GM12878 (cell line): ENCODE measurements at regions not wholly inside any gene's neighbourhood (a gene's known extent, or its start where the extent isn't known, plus 50 kb on each side); places are given as distances from the start of the nearest gene placed in this dataset.

Experiments
- ATAC-seq: fragments of 200-7000 bp; cut with Tn5 transposase; 3 replicates; pipeline ENCODE4 v1.9.1; 2020; ENCODE audit warnings: mild to moderate bottlenecking, moderate library complexity
- BruUV-seq: library from RNA; stranded (reverse); fragments of 400-500 nt; replicated peaks from 2 replicates; lab custom pipeline; 2021; lab: Mats Ljungman, UMichigan
- CTCF ChIA-PET: fragments of 300-600 bp; sonication (Branson Sonifier 250); formaldehyde crosslinking; extraction: SDS; loops from one replicate; lab custom pipeline; 2021; ENCODE audit warnings: inconsistent platforms; lab: Yijun Ruan, JAX
- POLR2A ChIA-PET: fragments of 350-600 bp; formaldehyde crosslinking; extraction: SDS; loops from one replicate; lab custom pipeline; 2021; ENCODE audit warnings: inconsistent platforms; lab: Charles Lee
- RAD21 ChIA-PET: fragments of 300-600 bp; sonication (Branson Sonifier 250); formaldehyde crosslinking; loops from one replicate; lab custom pipeline; 2023; ENCODE audit warnings: antibody characterized with exemption; ENCODE audit not compliant: unreplicated experiment; lab: Charles Lee
- SMC1A ChIA-PET: fragments of 300-600 bp; sonication (Branson Sonifier 250); formaldehyde crosslinking; loops from one replicate; lab custom pipeline; 2023; ENCODE audit not compliant: unreplicated experiment, uncharacterized antibody; lab: Charles Lee
- DNase-seq: peaks from one replicate; pipeline ENCODE4 v3.0.0-alpha.2; 2011; ENCODE audit warnings: low read depth, low spot score
- FAIRE-seq: peaks from 3 replicates; lab custom pipeline; 2011; peaks lifted over from hg19 to GRCh38; lab: Jason Lieb, UNC
- H2AFZ ChIP-seq: 2 replicates; pipeline ENCODE4 v1.6.0; 2011; ENCODE audit warnings: low read depth, low read length, control low read depth; ENCODE audit not compliant: control insufficient read depth
- H3K27ac ChIP-seq: 2 replicates; pipeline ENCODE4 v1.5.1; 2011; ENCODE audit warnings: control low read depth; ENCODE audit not compliant: control insufficient read depth, insufficient read depth
- H3K27me3 ChIP-seq, 2 experiments: replicated peaks in 1 of 2; 2 replicates each; pipeline versions ENCODE4 v1.6.0 to v1.6.1; 2011; ENCODE audit warnings: low read length in 1 of 2; ENCODE audit not compliant: control insufficient read depth in 2 of 2, insufficient read depth in 2 of 2
- H3K36me3 ChIP-seq, 2 experiments: 2 replicates each; pipeline ENCODE4 v1.5.1; 2011; ENCODE audit warnings: low read length in 1 of 2; ENCODE audit not compliant: control insufficient read depth in 2 of 2, insufficient read depth in 2 of 2
- H3K4me1 ChIP-seq: 2 replicates; pipeline ENCODE4 v1.6.1; 2011; ENCODE audit warnings: mild to moderate bottlenecking, low read length, moderate library complexity, mixed read lengths; ENCODE audit not compliant: control insufficient read depth, insufficient read depth
- H3K4me2 ChIP-seq: 2 replicates; pipeline ENCODE4 v1.6.0; 2011; ENCODE audit warnings: control low read depth; ENCODE audit not compliant: control insufficient read depth, insufficient read depth
- H3K4me3 ChIP-seq: fragments of 200-600 bp; sonication (generic); 2 replicates; pipeline ENCODE4 v1.5.1; 2016
- H3K79me2 ChIP-seq: 2 replicates; pipeline ENCODE4 v1.6.0; 2011; ENCODE audit warnings: low read length; ENCODE audit not compliant: control insufficient read depth, insufficient read depth
- H3K9ac ChIP-seq: 2 replicates; pipeline ENCODE4 v1.8.0; 2011; ENCODE audit warnings: low read length, control low read depth, mixed read lengths; ENCODE audit not compliant: control insufficient read depth, insufficient read depth
- H3K9me3 ChIP-seq: replicated peaks from 3 replicates; pipeline ENCODE4 v1.5.1; 2011; ENCODE audit warnings: mild to moderate bottlenecking, low read length; ENCODE audit not compliant: control insufficient read depth, insufficient read depth
- H4K20me1 ChIP-seq: 2 replicates; pipeline ENCODE4 v1.6.0; 2011; ENCODE audit not compliant: control insufficient read depth, insufficient read depth
- KAT2A ChIP-seq: conservative IDR thresholded peaks from 2 replicates; pipeline ENCODE4 v1.6.1; 2011; ENCODE audit warnings: low read depth, low read length; ENCODE audit not compliant: control insufficient read depth
- NFYA ChIP-seq: IDR thresholded peaks from 2 replicates; pipeline ENCODE4 v1.6.1; 2011; ENCODE audit warnings: low read depth, mild to moderate bottlenecking, low read length, improper control_type of control experiment, borderline replicate concordance
- RCOR1 ChIP-seq: conservative IDR thresholded peaks from 2 replicates; pipeline ENCODE4 v1.6.1; 2012; ENCODE audit warnings: low read depth, low read length, improper control_type of control experiment
- STAT1 ChIP-seq: fragments of 450-650 bp; conservative IDR thresholded peaks from 2 replicates; pipeline ENCODE4 v1.6.1; 2014; ENCODE audit warnings: antibody characterized with exemption, mild to moderate bottlenecking
- TCF7 ChIP-seq: IDR thresholded peaks from 2 replicates; pipeline ENCODE4 v1.6.1; 2014; ENCODE audit warnings: antibody characterized with exemption, borderline replicate concordance
- WRNIP1 ChIP-seq: IDR thresholded peaks from 2 replicates; pipeline ENCODE4 v1.6.1; 2011; ENCODE audit warnings: low read depth, low read length, improper control_type of control experiment, borderline replicate concordance
- ZBED1 ChIP-seq: IDR thresholded peaks from 2 replicates; pipeline ENCODE4 v1.6.1; 2016; ENCODE audit warnings: borderline replicate concordance
- ZNF622 ChIP-seq: fragments of 450-650 bp; IDR thresholded peaks from 2 replicates; pipeline ENCODE4 v1.6.1; 2017; ENCODE audit warnings: mild to moderate bottlenecking, inconsistent platforms
- WGBS: methylation state at CpG from one replicate; pipeline ENCODE4 v1.1.6; 2016; ENCODE audit warnings: low lambda C conversion rate; ENCODE audit not compliant: insufficient replicate concordance, insufficient coverage; ENCODE audit errors: missing lambda C conversion rate; 5-methylcytosine and 5-hydroxymethylcytosine counted together
- in situ Hi-C: fragments of 300-500 bp; cut with MboI; formaldehyde crosslinking; loops from 9 replicates; pipeline ENCODE4 v1.14.3; 2018; ENCODE audit warnings: mixed read lengths
- intact Hi-C: fragments of 100-400 bp; cut with micrococcal nuclease; formaldehyde crosslinking; loops from one replicate; pipeline ENCODE4 v1.14.2; 2022; ENCODE audit not compliant: unreplicated experiment

DNA sequence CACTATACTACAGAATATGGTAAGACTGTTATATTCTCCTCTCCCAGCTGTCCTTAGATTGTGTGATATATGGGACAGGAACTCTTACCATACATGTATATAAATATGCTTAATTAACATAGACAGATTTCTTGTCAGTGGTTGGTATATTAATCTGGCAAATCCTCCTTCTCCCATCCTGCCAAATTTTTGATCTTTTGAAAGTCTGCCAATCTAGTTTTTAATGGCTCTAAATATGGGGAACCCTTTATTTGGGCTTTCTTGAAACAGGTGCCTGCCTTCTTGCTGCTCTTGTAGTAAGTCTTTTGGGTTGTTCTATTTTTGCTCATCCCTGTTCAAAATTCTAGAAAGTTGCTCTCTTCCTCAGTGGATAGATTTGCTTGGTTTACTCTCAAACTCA lies 63.5 kb downstream of the SPATA31D1 start:
- Histone ChIP-seq H3K79me2 (no peaks in the 10 kb centered on the region), H3K36me3 (no peaks in the 10 kb centered on the region), H3K4me3 (no peak overlapping the region), H3K4me2 (no peak overlapping the region), H3K27me3 (no peaks in the 10 kb centered on the region), H3K27ac (no peak overlapping the region), H2AFZ (no peak overlapping the region), H3K9me3 (no peaks in the 10 kb centered on the region; the same call in 2 of the 3 replicates), H3K9ac (no peak overlapping the region), H3K4me1 (no peaks in the 10 kb centered on the region), H4K20me1 (no peaks in the 10 kb centered on the region)
- intact Hi-C loops, result no loop called here
- FAIRE-seq (no peak), DNase-seq (no peak), ATAC-seq (no peak)
- BruUV-seq, result no TSS peak
- RAD21 ChIA-PET, result no interaction called here
- in situ Hi-C loops, result loop anchor here (25.0 kb wide), 1 partner anchor 90 kb away; no protein-coding TSS in a partner anchor
- no peak for TF ChIP-seq WRNIP1
- no peak for TF ChIP-seq STAT1
- TF ChIP-seq ZNF622, result no peak
- no peak for TF ChIP-seq ZBED1
- no peak for TF ChIP-seq RCOR1
- TF ChIP-seq NFYA, result no peak
- POLR2A ChIA-PET, result no interaction called here
- SMC1A ChIA-PET, result no interaction called here
- CTCF ChIA-PET, result no interaction called here

DNA sequence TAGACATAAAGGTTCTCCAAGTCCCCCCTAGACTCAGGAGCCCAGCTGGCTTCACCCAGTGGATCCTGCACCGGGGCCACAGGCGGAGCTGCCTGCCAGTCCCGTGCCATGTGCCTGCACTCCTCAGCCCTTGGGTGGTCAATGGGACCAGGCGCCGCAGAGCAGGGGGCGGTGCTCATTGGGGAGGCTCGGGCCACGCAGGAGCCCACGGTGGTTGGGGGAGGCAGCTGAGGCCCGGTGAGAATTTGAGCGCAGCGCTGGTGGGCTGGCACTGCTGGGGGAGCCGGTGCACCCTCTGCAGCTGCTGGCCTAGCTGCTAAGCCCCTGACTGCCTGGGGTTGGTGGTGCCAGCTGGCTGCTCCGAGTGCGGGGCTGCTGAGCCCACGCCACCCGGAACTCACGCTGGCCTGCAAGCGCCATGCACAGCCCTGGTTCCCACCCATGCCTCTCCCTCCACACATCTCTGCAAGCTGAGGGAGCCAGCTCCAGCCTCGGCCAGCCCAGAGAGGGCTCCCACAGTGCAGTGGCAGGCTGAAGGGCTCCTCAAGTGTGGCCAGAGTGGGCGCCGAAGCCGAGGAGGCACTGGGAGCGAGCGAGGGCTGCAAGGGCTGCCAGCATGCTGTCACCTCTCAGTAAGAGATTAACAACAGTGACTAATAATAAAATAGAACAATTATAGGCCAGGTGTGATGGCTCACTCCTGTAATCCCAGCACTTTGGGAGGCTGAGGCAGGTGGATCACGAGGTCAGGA lies 65.9 kb downstream of the SPATA31D1 start:
- BruUV-seq, result no TSS peak
- in situ Hi-C loops, result loop anchor here (25.0 kb wide), 1 partner anchor 92 kb away; no protein-coding TSS in a partner anchor
- H3K27me3 ChIP-seq, result no peaks in the 10 kb centered on the region
- no peaks in the 10 kb centered on the region for H3K4me1 ChIP-seq
- ChIA-PET SMC1A (no interaction called here), CTCF (no interaction called here), RAD21 (no interaction called here), POLR2A (no interaction called here)
- H3K9ac ChIP-seq, result no peak overlapping the region
- intact Hi-C loops, result no loop called here
- WGBS, result 78% methylated on average over 24 of the region's 26 CpGs
- no peaks in the 10 kb centered on the region for H3K79me2 ChIP-seq
- no peaks in the 10 kb centered on the region; the same call in 2 of the 3 replicates for H3K9me3 ChIP-seq
- no peak for DNase-seq
- H3K4me3 ChIP-seq, result no peak overlapping the region
- no peaks in the 10 kb centered on the region for H4K20me1 ChIP-seq
- TF ChIP-seq KAT2A (no peak), TCF7 (no peak)
- H2AFZ ChIP-seq, result no peak overlapping the region
- no peak overlapping the region for H3K4me2 ChIP-seq
- H3K36me3 ChIP-seq, result no peaks in the 10 kb centered on the region
- FAIRE-seq, result no peak
- H3K27ac ChIP-seq, result no peak overlapping the region
- ATAC-seq, result no peak
